CD4-positive, alpha-beta T cell treated with Interleukin-12 subunit alpha and Interleukin-12 subunit beta, for 1 hour (primary cell): ENCODE measurements at regions not wholly inside any gene's neighbourhood (a gene's known extent, or its start where the extent isn't known, plus 50 kb on each side); places are given as distances from the start of the nearest gene placed in this dataset.
"Not testable (repeated sequence)": the region's sequence is repeated elsewhere in the genome, so short reads cannot be mapped to it uniquely, and the experiment has no call there.

Experiments used
- DNase-seq: peaks from one replicate; pipeline ENCODE4 v3.0.0-alpha.2; 2020

- not testable (repeated sequence) for DNase-seq
These were observed 56.1 kb downstream of the ZNF22 start for GRCh38 chr10:45056806-45057205.

- DNase-seq: peak; percentile 1
These were observed 57.9 kb downstream of the ZNF22 start for GRCh38 chr10:45058580-45058979.

GRCh38 chr10:45058992-45059561 lies 58.4 kb downstream of the ZNF22 start:
- no peak for DNase-seq

- DNase-seq: no peak
These were observed 58.9 kb downstream of the ZNF22 start for GRCh38 chr10:45059632-45060031.

GRCh38 chr10:45061982-45062381 lies 61.3 kb downstream of the ZNF22 start:
- DNase-seq: no peak

GRCh38 chr10:45063591-45064231 lies 63.0 kb downstream of the ZNF22 start:
- DNase-seq: no peak

GRCh38 chr10:45064998-45065397 lies 64.3 kb downstream of the ZNF22 start:
- DNase-seq: no peak

- DNase-seq: no peak
These were observed 70.5 kb downstream of the ZNF22 start for GRCh38 chr10:45071043-45071813.

GRCh38 chr10:45075216-45075615 lies 74.5 kb downstream of the ZNF22 start:
- DNase-seq: no peak

GRCh38 chr10:45075826-45076380 lies 75.2 kb downstream of the ZNF22 start:
- DNase-seq: no peak

- DNase-seq: peak; percentile 14
These were observed 76.2 kb downstream of the ZNF22 start for GRCh38 chr10:45076891-45077290.

- no peak for DNase-seq
These were observed 79.6 kb downstream of the ZNF22 start for GRCh38 chr10:45080331-45080730.

GRCh38 chr10:45082176-45082575 lies 81.5 kb downstream of the ZNF22 start:
- DNase-seq: no peak

GRCh38 chr10:45091968-45092367 lies 91.2 kb downstream of the ZNF22 start:
- no peak for DNase-seq

- DNase-seq: no peak
These were observed 93.2 kb downstream of the ZNF22 start for GRCh38 chr10:45093945-45094344.

GRCh38 chr10:45095286-45095685 lies 94.6 kb downstream of the ZNF22 start:
- no peak for DNase-seq

GRCh38 chr10:45096001-45096400 lies 95.3 kb downstream of the ZNF22 start:
- no peak for DNase-seq

GRCh38 chr10:45100429-45100828 lies 99.7 kb downstream of the ZNF22 start:
- DNase-seq: no peak

GRCh38 chr10:45104674-45105073 lies 104.0 kb downstream of the ZNF22 start:
- DNase-seq: no peak

GRCh38 chr10:45105309-45105708 lies 104.6 kb downstream of the ZNF22 start:
- DNase-seq: not testable (repeated sequence)

- DNase-seq: no peak
These were observed 105.6 kb downstream of the ZNF22 start for GRCh38 chr10:45106236-45106856.

- DNase-seq: no peak
These were observed 110.8 kb downstream of the ZNF22 start for GRCh38 chr10:45111509-45111908.

GRCh38 chr10:45117940-45118339 lies 117.2 kb downstream of the ZNF22 start:
- DNase-seq: not testable (repeated sequence)
